ENCODE measurements at regions not wholly inside any gene's neighbourhood (a gene's known extent, or its start where the extent isn't known, plus 50 kb on each side); places are given as distances from the start of the nearest gene placed in this dataset.

DNA sequence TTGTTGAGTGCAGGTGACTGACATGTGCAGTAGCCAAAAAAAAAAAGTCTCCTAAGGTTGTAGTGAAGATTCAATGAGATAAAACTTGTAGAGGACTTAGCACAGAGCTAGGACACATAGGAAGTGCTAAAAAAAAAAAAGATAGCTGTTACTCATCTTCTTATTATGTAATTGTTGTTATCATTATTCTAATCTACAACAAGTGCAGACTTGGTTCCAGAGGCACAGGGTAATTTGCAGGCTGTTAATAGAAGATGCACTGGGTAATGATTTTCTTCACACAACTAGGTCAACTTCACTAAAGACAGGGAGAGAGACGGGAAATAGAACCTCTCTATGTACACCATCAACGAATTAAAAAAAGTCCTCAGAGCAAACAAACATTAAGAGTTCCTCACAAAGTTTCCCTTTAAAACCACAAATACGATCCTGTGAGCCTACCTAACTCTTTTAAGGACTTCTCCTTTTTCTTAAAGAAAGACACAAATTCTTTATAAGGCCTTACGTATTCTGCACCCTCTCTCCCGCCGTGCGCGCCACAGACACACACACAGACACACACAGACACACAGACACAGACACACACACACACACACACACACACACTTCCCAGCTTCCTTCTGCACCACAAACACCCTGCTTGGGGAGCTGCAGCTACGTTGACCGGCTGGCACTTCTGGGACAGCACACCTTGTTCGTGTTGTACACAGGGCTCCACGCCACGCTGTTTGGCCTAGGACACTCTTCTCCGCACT lies 49.8 kb upstream of the GADD45A start:
- no peak for DNase-seq (ENCODE audit: low read depth)
